Stimulated activated CD8-positive, alpha-beta memory T cell treated with anti-CD3 and anti-CD28 coated beads, Interleukin-2, amount 100 ng/mL, for 48 hours (primary cell): ENCODE measurements at regions not wholly inside any gene's neighbourhood (a gene's known extent, or its start where the extent isn't known, plus 50 kb on each side); places are given as distances from the start of the nearest gene placed in this dataset.
A peak's percentile ranks its signal among the peaks of the same experiment; 100 is the strongest.

Experiments used
- DNase-seq, 2 donors: peaks; one replicate each; pipeline ENCODE4 v3.0.0-alpha.2; 2020; ENCODE audit warnings: low read depth in 2 of 2

DNA sequence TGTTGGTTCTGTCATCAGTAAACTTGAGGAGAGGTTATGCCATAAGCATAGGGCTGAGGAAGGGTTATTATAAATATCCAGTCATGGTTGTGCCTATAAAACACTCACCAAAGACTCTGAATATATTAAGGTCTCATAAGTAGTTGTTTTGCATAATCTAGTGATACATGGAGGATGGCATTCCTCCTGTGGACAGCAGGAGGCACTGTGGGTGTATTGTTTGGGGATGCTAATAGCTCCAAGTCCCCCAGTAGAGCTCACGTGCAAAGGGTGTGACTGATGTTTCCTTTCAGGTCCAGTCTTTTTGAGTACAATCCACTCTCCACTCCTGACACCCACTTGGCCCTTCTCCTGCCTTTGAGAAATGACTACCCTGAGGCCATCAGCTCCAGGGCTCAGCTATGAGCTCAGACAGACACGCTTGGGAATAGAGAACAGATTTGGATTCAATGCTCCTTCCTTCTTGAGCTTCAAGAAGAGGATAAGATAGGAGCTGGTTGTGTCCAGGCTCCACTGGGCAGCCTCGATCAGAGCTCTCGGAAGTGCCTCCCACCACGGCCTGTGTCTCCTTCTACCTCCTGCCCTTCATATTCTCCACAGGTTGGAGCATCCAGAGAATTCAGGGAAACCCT, 85.2 kb upstream of the IGLL5 start:
- DNase-seq: no peak

DNA sequence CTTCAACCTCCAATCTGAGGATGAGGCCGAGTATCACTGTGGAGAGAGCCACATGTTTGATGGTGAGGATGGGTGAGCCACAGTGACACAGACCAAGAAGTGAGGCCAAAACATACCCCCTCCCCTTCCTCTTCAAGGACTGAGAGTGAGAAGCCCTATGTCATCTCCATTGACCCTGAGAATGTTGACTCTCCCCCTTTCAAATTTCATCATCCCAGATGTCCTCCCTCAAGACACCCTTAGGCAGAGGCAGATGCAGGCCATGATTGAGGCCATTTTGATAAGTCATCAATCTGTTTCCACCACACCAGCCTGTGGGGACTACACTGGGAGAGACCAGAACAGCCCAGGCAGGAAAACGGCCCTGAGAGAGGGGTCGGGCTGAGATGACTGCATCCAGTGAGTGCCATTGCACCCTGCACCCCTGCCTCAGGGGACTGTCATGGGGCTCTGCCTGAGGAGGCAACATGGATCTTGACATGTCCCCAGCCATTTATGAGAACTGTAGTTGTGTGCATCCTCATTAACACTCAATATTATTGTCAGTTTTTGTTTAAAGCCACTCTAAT, 84.2 kb upstream of the IGLL5 start:
- no peak for DNase-seq

DNA sequence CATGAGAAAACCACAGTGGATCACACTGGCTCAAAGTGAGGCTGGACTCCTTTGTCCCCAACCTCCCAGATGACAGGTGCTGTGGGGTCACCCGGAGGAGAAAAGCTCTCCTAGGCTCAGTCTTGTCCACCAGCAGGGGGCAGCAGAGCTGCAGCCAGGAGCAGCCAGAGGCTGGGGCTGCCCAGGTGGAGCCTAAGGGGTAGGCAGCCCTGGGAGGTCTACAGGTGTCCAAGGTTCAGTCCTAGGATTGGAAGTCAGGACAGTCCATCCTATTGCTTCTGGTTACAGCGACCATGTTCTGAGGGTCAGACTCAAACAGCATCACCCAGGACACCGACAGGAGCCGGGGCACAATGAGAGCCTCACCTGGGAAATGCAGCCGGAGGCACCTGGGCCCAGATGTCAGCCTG, 77.6 kb upstream of the IGLL5 start:
- peak; percentile 31 to 37 for DNase-seq

DNA sequence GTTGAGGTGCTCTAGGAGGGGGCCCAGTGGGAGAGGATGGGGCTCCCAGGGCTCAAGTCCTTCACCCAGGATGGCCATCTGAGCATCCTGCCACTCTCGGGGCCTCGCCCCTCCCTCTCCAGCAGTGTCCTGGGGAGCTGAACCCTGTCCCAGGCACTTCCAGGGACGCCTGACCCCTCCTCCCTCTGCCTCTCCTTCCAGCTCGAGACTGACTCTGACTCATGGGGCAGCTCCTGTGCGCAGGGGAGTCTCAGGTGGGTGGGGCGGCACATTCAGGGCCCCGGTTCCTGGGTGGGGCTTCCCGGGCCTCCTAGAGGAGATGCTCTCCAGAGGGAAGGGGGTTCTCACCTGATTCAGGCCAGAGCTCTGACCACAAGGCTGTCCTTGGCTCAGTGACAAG, 77.1 kb upstream of the IGLL5 start:
- DNase-seq: no peak

DNA sequence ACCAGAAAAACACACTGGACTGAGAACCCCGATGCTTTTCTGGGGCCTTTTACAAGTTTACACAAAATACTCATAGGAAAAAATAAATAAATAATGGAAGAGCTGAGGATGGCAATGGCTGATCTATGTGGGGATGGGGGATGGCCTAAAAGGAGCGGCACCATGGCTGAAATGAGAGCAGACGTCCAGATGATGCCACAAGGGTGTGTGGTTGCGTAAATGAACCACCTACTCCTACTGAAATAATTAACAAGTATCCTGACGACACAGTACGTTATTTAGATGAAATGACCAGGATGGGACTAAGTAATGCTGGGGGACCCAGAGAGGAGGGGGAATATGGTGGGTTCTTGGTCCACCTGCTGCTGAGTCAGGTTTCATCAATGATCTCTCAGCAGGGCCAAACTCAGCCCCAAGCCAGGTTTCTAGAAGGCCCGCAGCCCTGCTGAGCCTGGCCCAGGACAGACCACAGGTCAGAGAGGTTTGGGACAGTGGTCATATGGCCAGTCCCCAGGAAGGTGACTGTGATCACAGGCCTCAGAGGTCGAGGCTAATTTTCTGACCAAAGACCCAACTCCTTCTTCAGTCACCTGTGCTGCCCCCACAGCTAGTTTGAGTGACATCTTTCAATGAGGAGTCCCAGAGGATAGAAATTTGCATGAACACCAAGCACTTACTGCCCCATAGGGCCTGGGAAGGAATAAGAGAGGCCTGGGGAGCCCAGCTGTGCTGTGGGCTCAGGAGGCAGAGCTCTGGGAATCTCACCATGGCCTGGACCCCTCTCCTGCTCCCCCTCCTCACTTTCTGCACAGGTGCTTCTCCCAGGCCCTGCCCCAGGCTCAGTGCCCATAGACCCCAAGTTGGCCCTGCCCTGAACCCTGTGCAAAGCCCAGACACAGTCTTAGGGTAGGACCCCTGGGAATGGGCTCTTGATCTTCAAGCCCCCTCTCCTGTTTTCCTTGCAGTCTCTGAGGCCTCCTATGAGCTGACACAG, 76.3 kb upstream of the IGLL5 start:
- no peak for DNase-seq

DNA sequence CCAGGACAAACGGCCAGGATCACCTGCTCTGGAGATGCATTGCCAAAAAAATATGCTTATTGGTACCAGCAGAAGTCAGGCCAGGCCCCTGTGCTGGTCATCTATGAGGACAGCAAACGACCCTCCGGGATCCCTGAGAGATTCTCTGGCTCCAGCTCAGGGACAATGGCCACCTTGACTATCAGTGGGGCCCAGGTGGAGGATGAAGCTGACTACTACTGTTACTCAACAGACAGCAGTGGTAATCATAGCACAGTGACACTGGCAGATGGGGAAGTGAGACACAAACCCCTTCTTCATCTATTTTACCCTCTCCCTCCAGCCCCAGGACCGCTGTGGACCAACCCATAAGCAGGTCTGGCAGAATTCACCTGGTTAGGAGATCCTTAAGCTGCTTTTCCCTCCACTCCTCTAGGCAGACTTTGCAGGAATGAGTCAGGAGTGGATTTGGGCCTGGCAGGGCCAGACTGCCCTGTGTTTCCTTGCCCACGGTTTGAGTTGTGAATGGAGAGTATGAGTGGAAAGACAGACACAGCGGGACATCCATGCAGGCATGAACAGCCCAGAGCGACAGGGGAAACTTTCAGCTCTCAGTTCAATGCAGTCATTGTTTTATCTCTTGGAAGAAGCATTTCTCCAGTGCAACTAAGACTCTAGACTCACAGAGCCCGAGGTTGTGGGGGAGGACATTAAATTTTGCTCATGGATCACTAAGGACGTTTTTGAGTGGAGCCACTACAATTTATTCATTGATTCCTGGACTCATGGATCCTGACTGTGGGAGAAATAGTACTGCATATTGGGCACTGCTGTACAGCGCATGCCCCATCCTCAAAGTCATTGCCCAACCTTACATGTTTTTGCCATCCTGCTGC, 75.3 kb upstream of the IGLL5 start:
- no peak for DNase-seq

DNA sequence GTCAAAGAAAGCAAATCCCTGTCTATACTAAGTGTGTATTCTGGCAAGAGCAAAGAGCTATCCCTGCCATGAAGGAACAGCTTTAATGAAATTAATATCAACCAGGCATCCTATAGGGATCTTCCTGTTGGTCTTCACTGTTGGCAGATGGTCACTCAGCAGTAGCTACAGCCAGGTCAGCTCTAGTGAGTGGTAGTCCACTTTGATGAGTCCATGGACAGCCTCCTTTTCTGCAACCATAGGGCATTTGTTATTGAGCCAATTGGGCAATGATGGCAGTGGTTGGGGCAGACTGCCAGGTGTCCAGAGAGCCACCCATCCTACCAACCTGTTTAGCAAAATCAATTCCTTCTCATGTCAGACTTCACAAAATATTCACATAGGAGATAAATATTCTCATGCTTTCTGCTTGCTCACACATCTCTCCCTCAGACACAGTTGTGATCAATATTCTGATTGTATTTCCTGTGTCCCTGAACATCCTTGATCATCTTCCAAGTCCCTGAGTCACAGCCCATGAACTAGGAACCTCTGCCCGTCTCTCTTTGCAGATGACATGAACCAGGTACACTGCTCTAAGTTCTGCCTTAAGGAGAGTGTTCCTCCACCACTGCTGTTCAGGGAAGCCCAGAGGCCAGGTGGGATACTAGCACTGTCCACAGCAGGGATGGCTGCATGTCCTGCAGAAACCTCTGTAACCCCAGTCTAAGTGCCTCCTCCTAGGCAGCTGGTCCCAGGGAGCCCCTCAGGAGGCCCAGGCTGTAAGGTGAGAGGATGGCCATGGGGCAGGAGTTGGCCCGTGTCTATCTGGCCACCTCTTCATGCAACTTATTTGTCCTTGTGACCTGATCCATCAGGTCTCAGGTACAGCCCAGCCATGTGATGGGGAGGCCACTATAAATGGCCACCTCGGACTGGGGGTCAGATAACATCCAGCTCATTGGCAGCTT, 74.2 kb upstream of the IGLL5 start:
- DNase-seq: no peak

DNA sequence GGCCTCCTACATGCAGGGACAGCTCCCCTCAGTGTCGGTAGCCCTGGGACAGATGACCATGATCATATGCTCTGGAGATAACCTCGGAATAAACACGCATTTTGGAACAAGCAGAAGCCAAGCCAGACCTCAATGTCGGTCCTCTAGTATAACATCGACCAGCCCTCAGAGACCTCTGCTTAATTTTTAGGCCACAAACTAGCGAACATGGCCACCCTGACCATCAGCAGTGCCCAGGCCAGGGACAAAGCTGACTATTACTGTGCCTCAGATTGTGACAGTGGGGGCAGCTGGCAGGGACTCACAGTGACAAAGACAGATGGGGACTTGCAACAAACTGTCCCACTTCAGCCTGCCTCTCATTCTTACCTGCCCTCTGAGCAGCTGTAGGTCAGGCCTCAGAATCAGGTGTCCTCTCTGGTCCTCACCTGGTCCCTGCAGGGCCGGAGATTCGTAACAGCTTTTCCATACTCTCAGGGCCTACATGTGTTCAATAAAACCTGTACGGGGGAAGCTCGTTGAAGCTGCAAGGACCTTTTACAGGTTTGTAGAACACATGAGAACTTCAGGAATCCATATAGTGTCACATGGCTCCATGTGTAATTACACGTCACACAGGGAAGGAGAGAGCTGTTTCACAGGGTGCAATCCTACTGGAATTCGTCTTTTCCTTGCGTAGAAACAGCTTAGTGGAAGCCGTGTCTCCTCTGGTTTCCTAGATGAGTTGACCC, 72.8 kb upstream of the IGLL5 start:
- DNase-seq: no peak

DNA sequence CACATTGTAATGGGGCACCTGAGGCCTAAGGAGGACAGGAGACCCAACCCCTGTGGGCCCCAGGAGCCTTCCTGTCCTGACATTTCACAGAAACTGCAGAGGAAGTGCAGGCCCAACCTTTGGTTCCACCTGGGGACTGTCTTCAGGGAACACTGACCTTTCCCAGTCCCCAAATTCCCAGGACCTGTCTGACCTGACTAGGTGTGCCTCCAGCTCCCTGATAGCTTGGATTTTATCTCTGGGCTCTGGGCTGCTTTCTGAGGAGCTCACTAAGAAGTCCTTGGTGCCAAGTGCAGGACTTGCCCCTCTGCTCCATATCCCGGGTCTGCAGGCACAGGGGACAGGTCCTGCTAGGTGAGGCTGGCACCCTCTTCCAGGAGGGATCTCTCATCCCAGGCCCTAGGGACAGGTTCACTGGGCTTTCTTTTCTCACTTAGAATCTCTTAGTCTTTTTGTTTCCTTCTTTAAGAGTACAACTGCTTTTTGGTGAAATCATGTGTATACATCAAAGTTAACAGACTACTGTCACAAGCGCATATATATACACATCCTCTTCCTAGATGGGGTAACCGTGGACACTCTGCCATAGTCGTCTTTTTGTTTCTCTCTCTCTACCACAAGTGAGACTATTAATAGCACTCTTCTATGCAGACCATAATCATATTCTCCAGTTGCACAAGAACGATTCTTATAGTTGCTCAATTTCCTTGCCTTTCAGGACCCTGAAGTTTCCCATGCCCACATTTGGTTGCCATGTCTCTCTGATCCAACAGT, 72.0 kb upstream of the IGLL5 start:
- no peak for DNase-seq

DNA sequence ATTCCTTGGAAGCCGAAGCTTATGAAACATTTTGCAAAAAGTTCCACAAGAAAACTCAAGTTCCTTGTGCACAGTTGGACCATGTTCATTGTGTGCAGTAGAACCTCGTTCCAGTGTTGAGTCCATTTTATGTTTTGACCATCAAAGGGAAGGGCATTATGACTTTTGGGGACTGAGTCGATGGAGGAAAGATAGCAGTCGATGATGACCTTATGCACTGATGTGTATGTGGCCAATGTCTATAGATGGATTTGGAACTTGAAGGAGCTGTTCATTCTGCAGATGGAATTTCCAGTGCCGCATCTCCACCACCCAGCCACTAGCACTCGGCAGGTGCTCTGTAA, 71.5 kb upstream of the IGLL5 start:
- no peak for DNase-seq

DNA sequence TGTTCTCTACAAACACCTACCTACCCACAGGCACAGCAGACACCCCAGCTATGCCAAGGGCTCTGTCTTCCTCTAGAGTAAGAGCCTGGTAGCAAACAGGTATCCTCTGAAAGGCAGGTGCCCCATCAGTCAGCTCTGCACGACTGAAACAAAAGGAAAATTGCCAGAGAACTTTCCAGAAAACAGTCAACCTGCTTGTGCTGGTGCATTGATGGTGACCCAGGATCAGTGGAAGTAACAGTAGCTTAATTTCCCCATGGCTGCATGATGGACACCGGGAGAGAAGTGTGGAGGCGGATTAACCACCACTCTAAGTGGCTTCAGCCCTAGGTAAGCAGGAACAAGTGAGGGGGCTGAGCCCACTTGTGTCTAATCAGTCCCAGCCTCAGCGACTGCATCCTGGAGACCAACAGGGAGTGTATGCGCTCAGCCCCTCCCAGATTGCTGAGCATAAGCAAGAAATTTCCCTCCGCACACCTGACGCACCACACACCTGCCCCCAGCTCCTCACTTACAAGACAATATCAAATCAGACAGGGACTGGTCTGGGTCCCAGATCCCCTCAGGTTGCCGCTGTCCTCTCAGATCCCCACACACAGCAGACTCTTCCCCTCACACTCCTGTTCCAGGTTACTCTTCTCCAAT, 70.7 kb upstream of the IGLL5 start:
- DNase-seq: no peak

DNA sequence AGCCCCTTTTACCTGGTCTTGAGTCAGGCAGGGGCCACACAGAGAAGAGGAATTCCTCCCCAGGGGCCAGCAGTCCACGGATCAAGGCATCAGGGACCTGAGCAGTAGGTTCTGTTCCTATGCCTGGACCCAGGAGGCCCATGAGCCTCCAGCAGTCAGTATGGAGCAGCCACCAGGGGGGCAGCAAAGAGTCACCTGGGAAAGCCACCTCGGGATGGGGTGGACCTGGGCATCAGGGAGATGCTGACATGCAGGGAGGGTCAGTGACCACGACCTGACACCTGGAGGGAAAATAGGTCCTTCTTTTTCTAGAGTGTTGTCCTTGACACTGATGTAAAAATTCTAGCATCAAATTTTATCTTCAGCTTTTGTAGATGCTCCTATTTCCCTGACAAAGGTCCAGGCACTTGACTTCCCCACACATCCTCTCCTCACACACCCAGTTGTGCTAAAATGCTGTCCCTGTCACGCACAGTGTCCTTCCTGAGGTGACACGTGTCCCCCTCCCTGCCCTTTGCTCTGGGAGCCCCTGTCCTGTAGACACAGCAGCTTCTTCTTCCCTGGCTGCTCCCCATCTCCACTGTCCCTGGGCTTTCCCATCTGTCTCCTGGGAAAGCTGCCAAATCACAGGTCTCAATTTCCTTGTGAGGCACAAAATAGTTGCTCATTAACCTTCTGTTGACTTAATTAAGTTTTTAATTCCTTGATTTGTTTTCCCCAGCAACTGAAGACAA, 70.0 kb upstream of the IGLL5 start:
- no peak for DNase-seq

DNA sequence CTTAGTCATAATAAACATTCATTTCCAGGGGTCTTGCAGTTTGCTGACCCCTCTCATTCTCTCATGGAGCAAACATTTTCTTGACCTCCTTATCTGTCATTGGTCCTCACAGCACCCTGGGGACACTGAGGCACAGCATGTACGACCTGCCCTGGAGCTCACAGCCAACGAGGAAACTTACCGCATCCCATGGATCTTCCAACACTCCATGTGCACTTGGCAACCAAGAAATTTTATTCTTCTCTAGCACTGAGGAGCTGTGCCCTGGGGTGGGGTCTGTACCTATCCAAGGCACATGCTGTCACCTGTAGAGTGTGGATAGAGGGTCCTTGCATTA, 69.4 kb upstream of the IGLL5 start:
- DNase-seq: no peak

DNA sequence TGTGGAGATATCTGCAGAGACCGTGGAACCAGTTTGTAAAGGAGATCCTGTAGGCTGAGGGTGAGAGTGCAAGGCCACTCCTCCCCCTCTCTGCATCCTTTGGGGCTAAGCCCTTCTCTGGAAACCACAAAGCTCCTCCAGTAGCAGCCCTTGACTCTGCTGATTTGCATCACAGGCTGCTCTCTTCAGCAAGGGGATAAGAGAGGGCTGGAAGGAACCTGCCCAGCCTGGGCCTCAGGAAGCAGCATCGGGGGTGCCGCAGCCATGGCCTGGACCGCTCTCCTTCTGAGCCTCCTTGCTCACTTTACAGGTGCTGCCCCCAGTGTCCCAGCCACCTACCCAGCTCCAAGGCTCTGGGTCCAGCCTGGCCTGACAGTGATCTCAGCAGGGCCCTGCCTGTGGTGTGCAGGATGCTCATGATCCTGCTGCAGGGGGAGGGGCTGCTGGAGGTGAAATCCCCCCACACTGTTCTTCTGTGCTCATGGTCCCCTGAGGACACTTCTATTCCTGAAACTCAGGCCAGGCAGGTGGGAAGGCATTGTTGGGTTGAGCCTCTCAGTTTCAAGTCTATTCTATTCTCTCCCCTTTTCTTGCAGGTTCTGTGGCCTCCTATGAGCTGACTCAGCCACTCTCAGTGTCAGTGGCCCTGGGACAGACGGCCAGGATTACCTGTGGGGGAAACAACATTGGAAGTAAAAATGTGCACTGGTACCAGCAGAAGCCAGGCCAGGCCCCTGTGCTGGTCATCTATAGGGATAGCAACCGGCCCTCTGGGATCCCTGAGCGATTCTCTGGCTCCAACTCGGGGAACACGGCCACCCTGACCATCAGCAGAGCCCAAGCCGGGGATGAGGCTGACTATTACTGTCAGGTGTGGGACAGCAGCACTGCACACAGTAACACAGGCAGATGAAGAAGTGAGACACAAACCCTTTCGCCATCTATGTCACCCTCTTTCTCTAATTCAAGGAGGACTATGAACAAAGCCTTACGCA, 68.5 kb upstream of the IGLL5 start:
- no peak for DNase-seq

DNA sequence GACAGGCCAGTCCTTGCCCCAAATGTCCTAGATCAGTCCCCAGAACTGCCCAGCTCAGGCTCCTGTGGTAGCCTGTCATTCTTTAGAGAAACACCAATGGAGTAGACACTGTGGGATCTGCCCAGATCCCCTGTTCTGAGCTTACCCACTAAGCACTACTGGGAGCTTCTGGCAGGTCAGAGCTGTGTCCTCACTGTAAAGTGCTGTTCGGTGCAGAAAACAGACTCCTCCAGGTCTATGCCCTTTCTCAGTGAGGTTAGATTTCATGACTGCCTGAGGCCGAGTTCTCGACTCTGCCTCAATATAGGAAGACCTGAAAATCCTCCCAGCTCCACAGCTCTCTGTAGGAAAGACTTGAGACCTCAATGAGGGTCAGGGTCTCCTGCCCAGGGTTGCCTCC, 67.5 kb upstream of the IGLL5 start:
- DNase-seq: no peak

DNA sequence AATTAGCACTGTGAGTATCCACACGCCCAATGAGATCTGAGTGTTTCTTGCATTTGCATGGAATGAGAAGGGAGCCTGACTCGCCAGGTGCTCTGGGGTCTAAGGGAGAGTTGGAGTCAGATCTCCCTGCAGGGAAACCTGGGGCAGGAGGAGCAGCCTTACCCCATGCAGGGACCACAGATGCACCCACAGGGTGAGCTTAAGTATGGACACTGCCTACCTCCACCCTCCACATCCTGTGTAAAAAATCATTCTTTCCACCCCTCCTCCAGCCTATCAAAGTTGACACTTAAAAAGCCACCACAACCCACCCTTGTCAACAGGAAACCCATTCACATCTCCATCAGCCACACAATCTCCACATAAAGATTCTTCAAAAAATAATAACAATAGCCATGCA, 67.0 kb upstream of the IGLL5 start:
- DNase-seq: no peak

DNA sequence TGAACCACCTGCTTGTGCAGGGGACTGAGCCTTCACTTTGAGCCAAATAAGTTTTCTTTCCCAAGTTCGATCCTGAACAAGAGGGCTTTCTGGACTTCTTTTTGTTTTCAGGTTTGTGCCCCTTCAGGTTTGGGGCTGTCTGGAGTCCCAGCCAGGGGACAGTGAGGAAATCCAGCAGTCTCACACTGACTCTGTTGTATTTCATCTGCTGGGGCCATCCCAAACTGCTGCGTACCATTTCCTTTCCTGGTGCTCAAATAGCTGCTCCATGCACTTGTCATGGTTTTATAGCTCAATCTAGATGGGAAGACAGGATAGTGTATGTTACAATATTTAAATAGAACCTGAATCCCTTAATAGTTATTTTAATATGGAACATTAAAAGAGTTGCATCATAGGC, 66.3 kb upstream of the IGLL5 start:
- no peak for DNase-seq
